ENCODE measurements at regions not wholly inside any gene's neighbourhood (a gene's known extent, or its start where the extent isn't known, plus 50 kb on each side); places are given as distances from the start of the nearest gene placed in this dataset.

GRCh38 chr7:119959811-119960210, 313.2 kb upstream of the KCND2 start:
- no peak for TF ChIP-seq EZH2 (IDR thresholded peaks at IDR 0.05)
- TF ChIP-seq POLR2AphosphoS5 (IDR thresholded peaks at IDR 0.05; ENCODE audit: borderline replicate concordance, low read depth, low read length) = no peak
